ENCODE measurements at regions not wholly inside any gene's neighbourhood (a gene's known extent, or its start where the extent isn't known, plus 50 kb on each side); places are given as distances from the start of the nearest gene placed in this dataset.

- no peaks in the 10 kb centered on the region for H3K9me3 ChIP-seq
- no peaks in the 10 kb centered on the region for H3K36me3 ChIP-seq
- no peaks in the 10 kb centered on the region for H3K27me3 ChIP-seq
- H3K4me3 ChIP-seq: no peak overlapping the region
- no peak for DNase-seq
Observed at GRCh38 chr3:72385167-72385566, 463.1 kb downstream of the SHQ1 start.

DNA sequence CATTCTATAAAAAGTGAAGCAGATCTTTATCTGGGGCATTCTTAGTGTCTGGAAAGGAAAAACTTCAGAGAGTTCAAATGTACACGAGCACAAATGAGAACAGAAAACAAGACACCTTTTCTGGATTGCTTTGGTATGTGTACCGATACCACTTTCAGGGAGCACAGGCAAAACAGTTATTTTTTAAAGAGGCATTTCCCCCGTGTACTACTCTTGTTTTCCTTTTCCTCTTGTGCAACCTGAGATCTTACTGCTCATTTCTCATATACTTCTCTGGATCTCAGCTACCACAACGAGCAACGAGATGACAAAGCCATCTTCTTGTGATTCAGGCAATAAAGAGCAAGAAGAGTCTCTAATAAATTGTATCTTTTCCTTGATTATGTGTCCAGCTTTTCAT, 463.6 kb downstream of the SHQ1 start:
- no peak for DNase-seq
- H3K27me3 ChIP-seq: no peaks in the 10 kb centered on the region
- no peaks in the 10 kb centered on the region for H3K9me3 ChIP-seq
- no peaks in the 10 kb centered on the region for H3K36me3 ChIP-seq
- H3K4me3 ChIP-seq: no peak overlapping the region

GRCh38 chr3:72383883-72384282, 464.4 kb downstream of the SHQ1 start:
- no peak for DNase-seq
- Histone ChIP-seq H3K36me3 (no peaks in the 10 kb centered on the region), H3K27me3 (no peaks in the 10 kb centered on the region), H3K4me3 (no peak overlapping the region), H3K9me3 (no peaks in the 10 kb centered on the region)

DNA sequence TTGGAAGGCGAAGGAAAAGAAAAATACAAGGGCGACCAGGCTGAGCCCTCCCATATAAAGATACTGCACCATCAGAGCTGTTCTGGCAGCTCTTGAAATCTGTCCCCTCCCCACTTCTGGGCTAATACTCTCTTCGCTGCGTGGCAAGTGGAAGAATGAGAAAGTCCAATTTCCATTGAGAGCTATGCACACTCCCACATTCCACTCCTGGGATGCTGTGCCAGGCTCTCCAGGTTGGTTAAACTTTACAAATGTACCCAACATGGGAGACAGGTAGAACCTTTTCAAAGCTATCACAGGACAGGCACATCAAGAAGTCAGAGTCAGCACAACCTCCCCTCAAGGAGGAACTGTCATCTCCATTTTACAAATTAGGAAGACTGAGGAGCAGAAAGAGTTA, 465.0 kb downstream of the SHQ1 start:
- Histone ChIP-seq H3K36me3 (no peaks in the 10 kb centered on the region; the same call in 1 of the 2 replicates), H3K27me3 (no peaks in the 10 kb centered on the region), H3K9me3 (no peaks in the 10 kb centered on the region), H3K4me3 (no peak overlapping the region)
- DNase-seq: no peak

DNA sequence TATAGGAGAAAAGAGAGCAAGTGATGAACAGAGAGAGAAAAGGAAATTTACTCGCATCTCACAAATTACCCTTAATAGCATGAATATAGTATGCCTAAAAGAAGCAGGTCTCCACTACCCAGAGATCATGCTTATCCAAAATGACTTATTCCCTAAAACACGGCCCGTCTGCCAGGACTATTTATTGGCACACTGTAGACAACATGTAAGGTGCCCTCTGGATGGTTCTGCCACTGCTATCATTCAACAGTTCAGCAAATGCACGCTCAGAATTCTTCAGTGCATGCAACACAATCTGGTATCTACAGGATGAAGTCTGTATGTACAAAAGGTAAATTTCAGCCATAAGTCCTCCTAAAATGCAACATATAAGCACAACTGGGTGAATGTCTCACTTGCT, 465.8 kb downstream of the SHQ1 start:
- Histone ChIP-seq H3K27me3 (no peaks in the 10 kb centered on the region), H3K9me3 (no peaks in the 10 kb centered on the region), H3K36me3 (no peaks in the 10 kb centered on the region; the same call in 1 of the 2 replicates), H3K4me3 (no peak overlapping the region)
- DNase-seq: no peak

DNA sequence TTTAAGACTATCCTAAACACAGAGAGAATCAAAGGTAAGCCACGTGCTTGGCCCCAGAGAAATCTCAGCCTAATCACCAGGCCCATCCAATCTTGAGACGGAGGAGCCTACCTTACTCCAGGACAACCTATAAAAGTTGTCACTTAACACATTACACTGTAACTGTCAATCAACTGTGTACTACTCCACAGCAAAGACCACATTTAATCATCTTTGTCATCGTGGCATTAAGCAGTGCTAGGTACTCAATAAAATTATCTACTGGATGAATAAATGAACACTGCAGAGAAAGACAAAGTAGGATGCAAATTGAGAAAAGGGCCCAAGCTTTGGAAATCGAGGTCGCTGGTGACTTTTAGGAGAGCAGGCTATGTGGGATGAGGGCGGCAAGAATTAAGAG, 466.7 kb downstream of the SHQ1 start:
- DNase-seq: no peak
- Histone ChIP-seq H3K4me3 (no peak overlapping the region), H3K9me3 (no peaks in the 10 kb centered on the region), H3K27me3 (no peaks in the 10 kb centered on the region), H3K36me3 (no peaks in the 10 kb centered on the region; the same call in 1 of the 2 replicates)

DNA sequence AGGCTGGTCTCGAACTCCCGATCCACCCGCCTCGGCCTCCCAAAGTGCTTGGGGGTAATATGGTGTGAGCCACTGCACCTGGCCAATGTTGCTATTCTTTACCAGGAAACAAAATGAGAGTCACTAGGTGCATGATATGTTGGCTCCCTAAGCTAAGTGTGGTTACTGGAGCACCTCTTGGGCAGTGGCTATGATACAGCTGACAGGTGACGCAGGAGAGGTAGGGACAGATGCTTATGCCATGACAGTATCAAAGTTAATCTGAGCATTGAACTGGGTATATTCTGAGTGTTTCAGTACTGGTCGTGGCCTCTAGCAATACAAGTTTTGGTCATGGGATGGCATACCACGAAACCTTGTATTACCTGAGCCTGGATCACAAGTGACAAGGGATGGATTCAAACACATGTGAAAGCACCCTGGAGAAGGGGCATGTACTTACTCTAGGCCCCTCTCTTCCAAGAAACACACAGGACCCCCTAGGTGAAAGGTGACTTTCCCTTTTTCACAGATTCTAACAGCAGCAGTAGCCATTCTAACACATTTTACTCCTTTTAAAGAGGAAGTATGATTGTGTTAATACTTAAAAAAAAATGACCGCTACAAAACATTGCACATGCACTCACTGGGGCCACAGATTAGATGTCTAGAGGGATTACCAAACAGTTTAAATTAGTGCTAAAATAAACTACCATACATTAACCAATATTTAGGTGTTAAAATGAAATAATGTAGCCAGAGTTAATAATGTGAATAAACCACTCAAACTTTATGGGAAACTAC, 467.3 kb downstream of the SHQ1 start:
- no peaks in the 10 kb centered on the region for H3K27me3 ChIP-seq

GRCh38 chr3:72380193-72380592, 468.1 kb downstream of the SHQ1 start:
- Histone ChIP-seq H3K4me3 (no peak overlapping the region), H3K36me3 (no peaks in the 10 kb centered on the region; the same call in 1 of the 2 replicates), H3K9me3 (no peaks in the 10 kb centered on the region), H3K27me3 (no peaks in the 10 kb centered on the region)
- no peak for DNase-seq

More for the DNA sequence above, 467.3 kb downstream of the SHQ1 start:
- Histone ChIP-seq H3K36me3 (no peaks in the 10 kb centered on the region; the same call in 1 of the 2 replicates), H3K4me3 (no peak overlapping the region), H3K9me3 (no peaks in the 10 kb centered on the region)
- no peak for DNase-seq

- no peaks in the 10 kb centered on the region for H3K27me3 ChIP-seq
- no peak overlapping the region for H3K4me3 ChIP-seq
- H3K9me3 ChIP-seq: no peaks in the 10 kb centered on the region
- no peak for DNase-seq
- no peaks in the 10 kb centered on the region; the same call in 1 of the 2 replicates for H3K36me3 ChIP-seq
Observed at GRCh38 chr3:72379500-72380187, 468.6 kb downstream of the SHQ1 start.

GRCh38 chr3:72378287-72378686, 470.0 kb downstream of the SHQ1 start:
- no peaks in the 10 kb centered on the region for H3K9me3 ChIP-seq
- H3K27me3 ChIP-seq: no peaks in the 10 kb centered on the region
- no peaks in the 10 kb centered on the region; the same call in 1 of the 2 replicates for H3K36me3 ChIP-seq
- no peak for DNase-seq
- H3K4me3 ChIP-seq: no peak overlapping the region

DNA sequence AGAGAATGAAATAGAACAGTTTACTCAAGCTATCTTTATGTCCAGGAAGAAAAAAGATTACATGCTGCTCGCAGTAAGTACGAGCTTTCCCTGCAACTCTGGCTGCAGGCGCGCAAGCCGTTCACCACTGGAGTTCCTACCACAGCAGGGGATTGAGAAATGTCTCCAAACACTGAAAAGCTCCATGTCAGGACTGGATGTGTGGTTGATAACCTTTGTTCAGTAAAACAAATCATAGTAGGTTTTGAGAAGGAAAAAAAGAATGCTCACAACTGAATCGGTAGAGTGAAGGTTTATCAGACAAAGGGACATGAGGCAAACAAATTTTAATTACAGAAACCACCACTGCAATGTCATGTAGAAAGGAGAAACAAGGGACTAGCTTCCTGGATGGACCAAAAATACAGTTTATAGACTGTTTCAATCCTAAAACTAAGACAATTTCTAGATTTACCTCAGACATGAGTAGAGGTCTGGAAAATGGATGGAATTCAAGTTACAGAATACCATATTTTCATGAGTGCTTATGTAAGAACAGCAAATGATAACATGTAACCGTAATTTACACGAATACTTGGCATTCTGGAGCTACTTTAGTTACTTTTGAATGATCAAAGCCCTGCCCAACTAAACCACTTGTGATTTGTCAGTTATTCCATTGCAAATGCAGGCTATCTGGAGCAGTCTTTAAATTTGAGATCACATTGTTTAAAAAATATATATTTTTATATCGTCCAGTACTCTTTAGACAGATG, 471.1 kb downstream of the SHQ1 start:
- no peak for DNase-seq
- Histone ChIP-seq H3K36me3 (no peaks in the 10 kb centered on the region; the same call in 1 of the 2 replicates), H3K9me3 (no peaks in the 10 kb centered on the region), H3K4me3 (no peak overlapping the region), H3K27me3 (no peaks in the 10 kb centered on the region)

- no peaks in the 10 kb centered on the region for H3K9me3 ChIP-seq
- DNase-seq: no peak
- no peak overlapping the region for H3K4me3 ChIP-seq
- no peaks in the 10 kb centered on the region for H3K27me3 ChIP-seq
- H3K36me3 ChIP-seq: no peaks in the 10 kb centered on the region; the same call in 1 of the 2 replicates
Observed at GRCh38 chr3:72375237-72376076, 472.8 kb downstream of the SHQ1 start.

- Histone ChIP-seq H3K36me3 (no peaks in the 10 kb centered on the region; the same call in 1 of the 2 replicates), H3K9me3 (no peaks in the 10 kb centered on the region), H3K4me3 (no peak overlapping the region), H3K27me3 (no peaks in the 10 kb centered on the region)
- no peak for DNase-seq
Observed at GRCh38 chr3:72373139-72373538, 475.1 kb downstream of the SHQ1 start.

DNA sequence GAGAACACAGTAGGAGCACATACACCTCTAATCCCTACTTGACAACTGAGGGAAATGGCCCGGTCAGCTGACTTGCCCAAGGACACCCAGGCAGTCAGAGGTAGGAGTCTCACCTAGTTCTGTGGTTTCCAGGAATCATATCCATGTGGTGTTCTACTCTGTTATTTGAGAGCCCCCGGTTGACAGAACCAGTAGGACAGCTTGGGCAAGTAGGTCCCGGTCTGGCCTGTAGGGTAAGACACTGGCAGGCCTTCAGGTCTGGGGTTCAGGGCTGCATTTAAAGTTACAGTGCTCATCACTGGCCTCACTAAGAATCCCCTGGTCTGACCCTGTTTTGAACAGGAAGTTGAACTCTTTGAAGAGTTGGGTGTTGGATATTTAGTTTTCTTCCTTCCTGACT, 476.1 kb downstream of the SHQ1 start:
- H3K36me3 ChIP-seq: no peaks in the 10 kb centered on the region
- no peak overlapping the region for H3K4me3 ChIP-seq
- H3K9me3 ChIP-seq: no peaks in the 10 kb centered on the region
- no peak for DNase-seq
- no peaks in the 10 kb centered on the region for H3K27me3 ChIP-seq

DNA sequence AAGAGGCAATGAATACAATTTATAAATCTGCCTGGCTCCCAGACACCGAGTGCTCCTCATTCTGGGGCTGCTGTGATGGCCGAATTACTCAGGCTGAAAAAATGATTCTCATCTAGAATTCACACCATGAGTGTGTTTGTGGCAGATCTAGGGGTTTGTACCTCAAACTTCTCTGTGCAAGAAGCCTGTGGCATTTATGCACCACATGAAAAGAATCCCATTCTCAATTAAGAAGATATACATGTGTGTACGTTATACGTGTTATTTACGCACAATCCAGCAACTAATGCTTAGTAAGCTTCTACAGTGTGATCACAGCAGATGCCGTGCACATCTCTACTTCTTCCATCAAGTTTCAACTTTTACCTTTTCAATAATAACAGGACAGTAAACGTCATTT, 476.8 kb downstream of the SHQ1 start:
- Histone ChIP-seq H3K27me3 (no peaks in the 10 kb centered on the region), H3K36me3 (no peaks in the 10 kb centered on the region), H3K9me3 (no peaks in the 10 kb centered on the region), H3K4me3 (no peak overlapping the region)
- no peak for DNase-seq

- H3K9me3 ChIP-seq: no peaks in the 10 kb centered on the region
- DNase-seq: no peak
Observed at GRCh38 chr3:72370947-72371346, 477.3 kb downstream of the SHQ1 start.

More at GRCh38 chr3:72370947-72371346, 477.3 kb downstream of the SHQ1 start:
- Histone ChIP-seq H3K36me3 (no peaks in the 10 kb centered on the region), H3K27me3 (no peaks in the 10 kb centered on the region), H3K4me3 (no peak overlapping the region)
